NOMO-1 (cell line): ENCODE measurements at regions not wholly inside any gene's neighbourhood (a gene's known extent, or its start where the extent isn't known, plus 50 kb on each side); places are given as distances from the start of the nearest gene placed in this dataset.
A peak's percentile ranks its signal among the peaks of the same experiment; 100 is the strongest.

Experiments
- DNase-seq, 2 experiments: peaks; one replicate each; lab custom pipeline; 2025; ENCODE audit not compliant: unreplicated experiment in 2 of 2; lab: John Stamatoyannopoulos, UW

GRCh38 chr21:43348801-43349261 lies 78.1 kb downstream of the SIK1 start:
- no peak for DNase-seq

GRCh38 chr21:43348170-43348766 lies 78.7 kb downstream of the SIK1 start:
- no peak for DNase-seq

DNA sequence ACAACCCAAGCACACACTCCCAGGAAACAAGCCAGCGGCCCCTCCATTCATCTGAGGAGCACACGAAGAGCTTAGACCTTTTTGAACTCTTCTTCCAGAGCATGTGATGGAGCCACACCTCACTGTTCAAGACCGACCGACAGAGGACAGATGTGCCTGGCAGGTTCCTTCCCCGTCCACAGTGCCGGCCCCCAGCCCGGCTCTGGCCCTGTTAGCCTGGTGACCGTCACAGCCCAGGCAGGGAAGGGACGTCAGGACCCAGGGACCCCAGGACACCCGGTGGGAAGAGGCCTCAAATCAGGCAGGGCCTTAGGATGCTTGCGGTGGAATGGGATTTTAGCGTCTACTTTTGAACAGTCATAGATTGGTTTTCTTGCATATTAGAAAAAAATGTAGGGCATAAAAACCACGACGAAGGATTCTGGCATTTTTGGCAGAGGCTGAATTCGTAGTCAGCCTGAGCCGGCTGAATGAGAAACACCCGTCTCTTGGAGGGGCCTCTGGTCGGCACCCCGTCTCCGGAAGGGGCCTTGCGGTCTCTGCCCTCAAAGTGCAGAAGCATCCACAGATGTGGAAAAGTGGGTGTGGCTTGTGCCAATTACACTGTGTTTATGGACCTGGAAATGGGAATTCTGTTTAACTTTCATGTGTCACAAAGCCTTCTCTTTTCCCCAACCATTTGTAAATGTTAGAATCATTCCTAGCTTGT lies 79.3 kb downstream of the SIK1 start:
- DNase-seq, result no peak

- no peak for DNase-seq
Observed at GRCh38 chr21:43346551-43346950, 80.4 kb downstream of the SIK1 start.

DNA sequence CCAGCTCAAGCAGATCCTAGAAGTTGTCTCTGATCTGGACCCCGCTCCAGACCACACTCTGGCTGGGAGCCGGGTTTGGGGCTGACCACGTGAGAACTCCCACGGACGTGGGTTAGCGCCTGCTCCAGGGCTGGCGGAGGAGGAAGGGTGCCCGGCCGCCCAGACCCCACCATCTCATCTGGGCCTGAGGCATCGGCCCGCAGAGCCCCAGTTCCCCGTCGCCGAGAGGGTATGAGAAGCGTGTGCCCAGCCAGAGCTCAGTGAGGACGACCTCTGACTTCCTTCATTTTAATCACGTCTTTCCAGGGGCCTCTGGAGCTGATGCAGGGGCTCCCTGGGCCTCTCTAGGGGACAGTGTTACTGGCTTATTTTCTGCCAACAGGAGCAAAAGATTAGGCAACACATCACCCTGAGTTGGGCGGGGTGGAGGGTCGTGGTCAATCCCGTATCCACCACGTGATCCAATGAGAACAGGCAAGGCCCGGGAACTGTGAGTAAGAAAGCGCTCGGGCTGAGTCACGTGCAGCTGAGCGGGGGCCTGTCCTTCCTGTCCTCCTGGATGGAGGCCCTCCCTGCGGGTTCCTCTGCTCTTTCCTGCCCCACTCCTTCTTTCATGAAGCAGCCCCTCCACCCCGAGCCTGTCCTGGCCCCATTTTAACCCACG lies 81.1 kb downstream of the SIK1 start:
- DNase-seq, result peak; percentile 62 to 66

GRCh38 chr21:43345046-43345745 lies 81.7 kb downstream of the SIK1 start:
- no peak for DNase-seq

- no peak for DNase-seq
Observed at GRCh38 chr21:43343992-43344886, 82.7 kb downstream of the SIK1 start.

- DNase-seq, result no peak
Observed at GRCh38 chr21:43343095-43343991, 83.6 kb downstream of the SIK1 start.

DNA sequence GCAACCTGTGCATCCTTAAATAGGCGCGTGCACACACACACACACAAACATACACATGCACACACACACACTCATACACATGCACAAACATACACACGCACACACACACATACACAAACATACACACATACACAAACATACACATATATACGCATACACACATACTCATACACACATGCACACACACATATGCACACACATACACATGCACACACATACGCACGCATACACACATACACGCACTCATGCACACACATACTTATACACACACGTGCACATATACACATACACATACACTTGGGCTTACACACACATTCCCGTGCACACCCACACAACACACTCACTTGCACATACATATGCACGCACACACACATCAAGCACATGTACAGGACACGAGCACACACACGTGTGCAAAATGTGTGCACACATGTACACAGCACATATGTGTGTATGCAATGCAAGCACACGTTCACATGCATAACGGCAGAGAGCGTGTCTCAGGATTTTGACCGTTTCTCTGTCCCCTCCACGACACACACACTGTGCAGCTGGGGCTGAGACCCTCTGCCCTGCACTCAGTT lies 84.5 kb downstream of the SIK1 start:
- no peak for DNase-seq

DNA sequence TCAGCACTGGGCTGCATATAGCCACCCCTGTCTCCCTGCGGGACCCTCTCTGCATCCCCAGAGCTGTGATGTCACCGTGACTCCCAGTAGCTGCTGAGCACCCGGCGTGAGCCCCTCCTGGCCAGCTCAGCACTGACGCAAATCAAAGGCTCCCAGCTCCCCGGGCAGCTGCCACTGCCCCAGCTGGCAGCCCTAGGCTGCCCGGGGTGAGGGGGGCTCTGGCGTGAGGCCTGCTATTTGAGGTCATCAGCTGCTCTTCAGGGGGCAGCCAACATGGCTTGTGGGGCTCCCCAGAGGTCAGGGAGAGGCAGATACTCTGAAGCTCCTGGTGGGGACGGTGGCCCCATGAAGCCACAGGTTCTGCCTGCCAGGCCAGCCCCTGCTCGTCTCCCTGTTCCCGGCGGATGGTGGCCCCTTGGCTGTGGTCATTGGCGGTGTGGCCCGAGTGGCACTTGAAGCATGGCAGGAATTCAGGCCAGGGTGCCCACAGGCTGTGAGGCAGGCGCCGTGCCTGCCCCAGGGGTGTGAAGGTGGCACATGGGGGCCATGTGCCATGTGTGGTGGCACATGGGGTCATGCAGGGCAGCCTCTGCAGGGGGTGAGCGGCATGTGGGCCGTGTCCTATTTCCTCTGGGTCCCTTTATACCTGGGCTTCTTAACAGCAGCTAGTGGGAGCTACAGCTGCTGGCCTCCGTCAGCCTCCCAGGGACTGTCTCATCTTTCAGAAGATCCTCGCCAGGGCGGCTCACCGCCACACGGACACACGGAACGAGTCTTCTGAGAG lies 85.4 kb downstream of the SIK1 start:
- no peak for DNase-seq

- no peak for DNase-seq
Observed at GRCh38 chr21:43340491-43341377, 86.2 kb downstream of the SIK1 start.

DNA sequence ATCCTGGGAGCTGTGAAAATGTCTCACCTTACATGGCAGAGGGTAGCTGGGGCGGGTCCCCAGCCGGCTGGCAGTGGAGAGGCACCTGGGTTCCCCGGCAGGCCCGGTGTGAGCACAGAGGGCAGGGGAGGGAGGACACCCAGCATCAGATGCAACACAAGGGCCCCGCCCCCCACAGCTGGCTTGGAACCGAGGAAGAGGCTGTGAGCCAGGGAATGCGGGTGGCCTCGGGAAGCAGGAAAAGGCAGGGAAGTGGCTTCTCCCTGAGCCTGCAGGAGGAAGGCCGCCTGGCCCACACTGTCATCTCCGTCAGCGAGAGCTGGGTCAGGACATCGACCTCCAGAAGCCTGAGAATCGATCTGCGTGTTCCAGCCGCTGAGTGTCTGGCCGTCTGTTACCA lies 87.3 kb downstream of the SIK1 start:
- DNase-seq, result no peak

DNA sequence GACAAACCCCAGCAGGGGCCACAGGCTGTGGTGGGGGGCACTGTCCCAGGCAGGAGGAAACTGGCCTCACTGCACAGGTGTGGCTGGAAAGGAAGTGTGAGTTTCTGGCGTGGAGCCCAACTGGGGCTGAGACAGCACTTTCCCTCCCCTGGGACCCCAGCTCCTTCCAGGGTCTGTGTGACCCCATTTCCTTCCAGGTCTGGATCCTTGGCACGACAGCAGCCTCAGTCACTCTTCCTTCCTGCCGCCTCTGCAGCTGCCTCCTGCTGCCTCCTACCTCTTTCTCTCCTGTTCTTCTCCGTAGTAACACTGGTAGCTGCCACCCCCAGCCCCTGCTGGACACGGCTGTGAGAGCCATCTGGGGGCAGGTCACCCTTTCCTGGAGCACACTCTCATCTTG lies 88.0 kb downstream of the SIK1 start:
- DNase-seq, result no peak

- DNase-seq, result no peak
Observed at GRCh38 chr21:43337901-43338655, 88.9 kb downstream of the SIK1 start.

- no peak for DNase-seq
Observed at GRCh38 chr21:43335119-43335518, 91.8 kb downstream of the SIK1 start.

GRCh38 chr21:43334214-43334958 lies 92.5 kb downstream of the SIK1 start:
- no peak for DNase-seq
